Ascending aorta (tissue), 2 donors: ENCODE measurements at regions not wholly inside any gene's neighbourhood (a gene's known extent, or its start where the extent isn't known, plus 50 kb on each side); places are given as distances from the start of the nearest gene placed in this dataset.

Source experiments
- DNase-seq, 2 donors: peaks; one replicate each; pipeline ENCODE4 v3.0.0-alpha.2; 2019; ENCODE audit warnings: low spot score in 2 of 2
- H3K27ac ChIP-seq, 2 donors: fragments of 200-600 bp; sonication (generic); one replicate each; pipeline ENCODE4 v1.5.1; 2016 to 2017; ENCODE audit warnings: mild to moderate bottlenecking in 1 of 2
- H3K27me3 ChIP-seq: fragments of 200-600 bp; sonication (generic); one replicate; pipeline ENCODE4 v1.5.1; 2017
- H3K36me3 ChIP-seq, 2 donors: fragments of 200-600 bp; sonication (generic); one replicate each; pipeline ENCODE4 v1.5.1; 2016
- H3K4me1 ChIP-seq, 2 donors: fragments of 200-600 bp; sonication (generic); one replicate each; pipeline ENCODE4 v1.5.1; 2016 to 2017; ENCODE audit warnings: mild to moderate bottlenecking in 1 of 2
- H3K4me3 ChIP-seq, 2 donors: fragments of 200-600 bp; sonication (generic); one replicate each; pipeline ENCODE4 v1.5.1; 2016 to 2017; ENCODE audit warnings: mild to moderate bottlenecking in 1 of 2
- H3K9me3 ChIP-seq, 2 donors: fragments of 200-600 bp; sonication (generic); one replicate each; pipeline ENCODE4 v1.5.1; 2016
- intact Hi-C: fragments of 100-400 bp; cut with DNase I; formaldehyde crosslinking; loops from one replicate; pipeline ENCODE4 v1.15.1; 2023
- TF ChIP-seq, protein P1 (sequence below), 3 experiments: fragments of 200-600 bp in 2 of 3; fragments of 450-650 bp in 1 of 3; sonication (generic) in 2 of 3; IDR thresholded peaks; one replicate each; pipeline ENCODE4 v1.5.1; 2016 to 2019; ENCODE audit warnings: antibody characterized with exemption in 3 of 3, mild to moderate bottlenecking in 1 of 3, moderate library complexity in 1 of 3

DNA sequence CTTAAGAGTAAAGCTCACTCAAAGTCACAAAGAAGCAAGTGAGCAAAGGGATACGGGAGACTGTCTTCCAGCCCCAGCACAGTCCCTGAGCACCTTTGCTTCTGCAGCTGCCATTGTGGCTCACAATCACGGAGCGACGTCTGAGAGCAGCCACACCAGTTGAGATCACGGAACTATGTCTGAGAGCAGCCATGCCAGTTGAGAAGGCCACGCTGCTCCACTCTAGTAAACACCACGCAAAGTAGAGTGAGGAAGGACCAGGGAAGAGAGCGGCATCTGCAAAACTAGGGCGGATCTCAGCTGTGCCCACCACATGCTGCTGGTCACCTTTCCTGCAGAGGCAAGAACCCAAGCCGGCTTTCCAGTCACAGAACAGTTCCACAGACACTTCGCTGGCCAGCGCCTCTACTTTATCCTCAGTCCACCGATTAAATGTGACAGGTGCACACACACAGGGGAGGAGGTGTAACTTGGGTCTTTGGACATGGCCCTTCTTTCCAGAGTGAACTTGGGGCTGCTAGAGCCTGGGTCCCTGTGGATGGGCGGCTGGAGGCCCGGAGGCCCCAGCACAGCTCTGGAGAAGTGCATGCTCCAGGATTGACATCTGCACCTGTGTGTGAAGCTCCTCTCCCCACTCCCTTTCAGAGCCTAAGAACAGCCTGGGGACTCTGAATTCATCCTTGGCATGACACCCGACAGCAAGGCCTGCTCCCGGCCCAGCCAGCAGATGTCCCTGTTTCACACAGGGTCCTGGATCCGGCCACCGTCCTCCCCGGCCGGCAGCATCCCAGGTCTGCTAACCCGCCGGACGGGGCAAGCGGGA lies 324.9 kb upstream of the IRX4 start:
- no peak for DNase-seq
- Histone ChIP-seq H3K27ac (no peak overlapping the region), H3K4me3 (no peak overlapping the region), H3K4me1 (no peaks in the 10 kb centered on the region), H3K36me3 (no peaks in the 10 kb centered on the region), H3K27me3 (no peaks in the 10 kb centered on the region), H3K9me3 (no peaks in the 10 kb centered on the region)
- intact Hi-C loops = no loop called here
- TF ChIP-seq, protein P1, sequence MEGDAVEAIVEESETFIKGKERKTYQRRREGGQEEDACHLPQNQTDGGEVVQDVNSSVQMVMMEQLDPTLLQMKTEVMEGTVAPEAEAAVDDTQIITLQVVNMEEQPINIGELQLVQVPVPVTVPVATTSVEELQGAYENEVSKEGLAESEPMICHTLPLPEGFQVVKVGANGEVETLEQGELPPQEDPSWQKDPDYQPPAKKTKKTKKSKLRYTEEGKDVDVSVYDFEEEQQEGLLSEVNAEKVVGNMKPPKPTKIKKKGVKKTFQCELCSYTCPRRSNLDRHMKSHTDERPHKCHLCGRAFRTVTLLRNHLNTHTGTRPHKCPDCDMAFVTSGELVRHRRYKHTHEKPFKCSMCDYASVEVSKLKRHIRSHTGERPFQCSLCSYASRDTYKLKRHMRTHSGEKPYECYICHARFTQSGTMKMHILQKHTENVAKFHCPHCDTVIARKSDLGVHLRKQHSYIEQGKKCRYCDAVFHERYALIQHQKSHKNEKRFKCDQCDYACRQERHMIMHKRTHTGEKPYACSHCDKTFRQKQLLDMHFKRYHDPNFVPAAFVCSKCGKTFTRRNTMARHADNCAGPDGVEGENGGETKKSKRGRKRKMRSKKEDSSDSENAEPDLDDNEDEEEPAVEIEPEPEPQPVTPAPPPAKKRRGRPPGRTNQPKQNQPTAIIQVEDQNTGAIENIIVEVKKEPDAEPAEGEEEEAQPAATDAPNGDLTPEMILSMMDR (IDR thresholded peaks at IDR 0.05) = no peak

- intact Hi-C loops = no loop called here
- Histone ChIP-seq H3K27ac (no peak overlapping the region), H3K27me3 (no peaks in the 10 kb centered on the region), H3K4me3 (no peak overlapping the region), H3K36me3 (no peaks in the 10 kb centered on the region), H3K9me3 (no peaks in the 10 kb centered on the region), H3K4me1 (no peaks in the 10 kb centered on the region)
- no peak for DNase-seq
- TF ChIP-seq, protein P1 (IDR thresholded peaks at IDR 0.05) = no peak
Observed at GRCh38 chr5:2207109-2207399, 324.3 kb upstream of the IRX4 start.

DNA sequence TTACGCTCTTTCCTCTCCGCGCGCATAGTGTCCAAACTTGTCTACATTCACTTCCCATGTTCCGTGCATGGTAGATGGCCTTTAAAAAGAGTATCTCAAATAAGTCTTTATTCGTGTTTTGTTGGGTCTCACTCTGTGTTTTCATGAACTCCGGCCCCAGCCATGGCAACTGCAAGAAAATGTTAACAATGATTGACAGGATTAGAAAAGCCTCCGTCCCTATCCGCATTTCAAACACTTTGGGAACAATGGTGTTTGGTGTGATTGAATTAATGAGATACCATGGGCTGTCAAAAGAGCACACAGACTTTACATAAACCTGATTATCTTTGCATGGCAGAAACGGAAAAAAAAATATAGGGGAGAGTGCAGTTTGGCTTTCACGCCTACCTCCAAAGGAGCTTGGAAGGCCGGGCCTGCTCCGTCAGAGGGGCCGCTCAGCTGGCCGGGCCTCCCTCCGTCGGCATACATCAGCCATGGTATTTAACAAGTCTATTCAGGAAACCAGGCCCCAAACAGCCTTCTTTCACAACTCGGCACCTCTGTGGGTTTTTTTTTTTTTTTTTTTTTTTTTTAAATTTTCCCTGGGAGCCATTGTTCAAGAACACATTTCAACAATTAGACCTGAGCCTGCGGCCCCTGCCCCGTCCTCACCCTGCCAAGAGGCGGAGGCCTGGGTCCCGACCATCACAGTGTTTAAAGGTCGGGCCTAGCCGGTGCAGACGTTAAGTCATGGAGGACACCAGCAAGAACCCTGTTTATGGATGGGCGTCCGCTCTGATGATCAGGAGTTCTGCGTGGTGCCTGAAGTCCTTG lies 323.8 kb upstream of the IRX4 start:
- no peaks in the 10 kb centered on the region for H3K36me3 ChIP-seq
- intact Hi-C loops = no loop called here
- H3K4me1 ChIP-seq = no peaks in the 10 kb centered on the region
- no peak overlapping the region for H3K4me3 ChIP-seq
- TF ChIP-seq, protein P1 (IDR thresholded peaks at IDR 0.05) = no peak
- no peaks in the 10 kb centered on the region for H3K27me3 ChIP-seq
- DNase-seq = no peak
- no peak overlapping the region for H3K27ac ChIP-seq
- no peaks in the 10 kb centered on the region for H3K9me3 ChIP-seq

GRCh38 chr5:2205596-2206226 lies 323.0 kb upstream of the IRX4 start:
- H3K4me1 ChIP-seq = no peaks in the 10 kb centered on the region
- no peaks in the 10 kb centered on the region for H3K27me3 ChIP-seq
- H3K9me3 ChIP-seq = no peaks in the 10 kb centered on the region
- H3K36me3 ChIP-seq = no peaks in the 10 kb centered on the region
- DNase-seq = no peak
- H3K27ac ChIP-seq = no peak overlapping the region
- no peak overlapping the region for H3K4me3 ChIP-seq
- intact Hi-C loops = no loop called here
- TF ChIP-seq, protein P1 (IDR thresholded peaks at IDR 0.05) = no peak

- TF ChIP-seq, protein P1 (IDR thresholded peaks at IDR 0.05) = no peak
- no peaks in the 10 kb centered on the region for H3K36me3 ChIP-seq
- no peak for DNase-seq
- intact Hi-C loops = no loop called here
- no peak overlapping the region for H3K27ac ChIP-seq
- H3K4me1 ChIP-seq = no peaks in the 10 kb centered on the region
- H3K27me3 ChIP-seq = no peaks in the 10 kb centered on the region
- no peaks in the 10 kb centered on the region for H3K9me3 ChIP-seq
- no peak overlapping the region for H3K4me3 ChIP-seq
Observed at GRCh38 chr5:2205185-2205585, 322.5 kb upstream of the IRX4 start.
